22Rv1 (cell line): ENCODE measurements at regions not wholly inside any gene's neighbourhood (a gene's known extent, or its start where the extent isn't known, plus 50 kb on each side); places are given as distances from the start of the nearest gene placed in this dataset.

Experiments used
- ZFX ChIP-seq: fragments of 450-650 bp; IDR thresholded peaks from 2 replicates; pipeline ENCODE4 v1.6.1; 2017; ENCODE audit warnings: antibody characterized with exemption, borderline replicate concordance
- TF ChIP-seq, protein P1 (sequence below): fragments of 450-650 bp; IDR thresholded peaks from 2 replicates; pipeline ENCODE4 v1.5.1; 2017; ENCODE audit warnings: mild to moderate bottlenecking

DNA sequence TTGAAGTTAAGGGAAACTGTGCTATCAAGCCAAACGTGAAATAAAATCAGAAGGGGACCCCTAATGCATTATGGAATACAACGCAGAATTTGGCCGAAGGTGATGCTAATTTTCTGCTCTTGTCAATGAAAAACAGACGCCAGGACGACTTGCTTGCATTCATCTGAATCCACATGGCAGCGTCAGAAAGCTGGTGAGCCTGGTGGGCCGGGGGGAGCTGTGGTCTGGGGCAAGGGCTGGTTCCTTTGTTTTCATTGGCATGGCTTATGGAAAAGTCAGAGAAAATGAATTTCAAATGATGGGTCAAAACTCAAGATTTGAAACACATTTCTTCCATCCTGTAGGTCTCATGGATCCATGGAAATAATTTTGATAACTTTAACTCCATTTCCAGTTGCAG is 86.4 kb upstream of the RUNX1 start:
- TF ChIP-seq, protein P1, sequence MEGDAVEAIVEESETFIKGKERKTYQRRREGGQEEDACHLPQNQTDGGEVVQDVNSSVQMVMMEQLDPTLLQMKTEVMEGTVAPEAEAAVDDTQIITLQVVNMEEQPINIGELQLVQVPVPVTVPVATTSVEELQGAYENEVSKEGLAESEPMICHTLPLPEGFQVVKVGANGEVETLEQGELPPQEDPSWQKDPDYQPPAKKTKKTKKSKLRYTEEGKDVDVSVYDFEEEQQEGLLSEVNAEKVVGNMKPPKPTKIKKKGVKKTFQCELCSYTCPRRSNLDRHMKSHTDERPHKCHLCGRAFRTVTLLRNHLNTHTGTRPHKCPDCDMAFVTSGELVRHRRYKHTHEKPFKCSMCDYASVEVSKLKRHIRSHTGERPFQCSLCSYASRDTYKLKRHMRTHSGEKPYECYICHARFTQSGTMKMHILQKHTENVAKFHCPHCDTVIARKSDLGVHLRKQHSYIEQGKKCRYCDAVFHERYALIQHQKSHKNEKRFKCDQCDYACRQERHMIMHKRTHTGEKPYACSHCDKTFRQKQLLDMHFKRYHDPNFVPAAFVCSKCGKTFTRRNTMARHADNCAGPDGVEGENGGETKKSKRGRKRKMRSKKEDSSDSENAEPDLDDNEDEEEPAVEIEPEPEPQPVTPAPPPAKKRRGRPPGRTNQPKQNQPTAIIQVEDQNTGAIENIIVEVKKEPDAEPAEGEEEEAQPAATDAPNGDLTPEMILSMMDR = no peak
- no peak for TF ChIP-seq ZFX
